WTC11 (cell line): ENCODE measurements at regions not wholly inside any gene's neighbourhood (a gene's known extent, or its start where the extent isn't known, plus 50 kb on each side); places are given as distances from the start of the nearest gene placed in this dataset.

Experiments
- ATAC-seq: fragments of 200-7000 bp; cut with Tn5 transposase; 2 replicates; pipeline ENCODE4 v1.10.0; 2021; ENCODE audit warnings: mild to moderate bottlenecking, moderate library complexity
- CTCF ChIA-PET: fragments of 300-600 bp; sonication (Branson Sonifier 250); formaldehyde crosslinking; loops from one replicate; lab custom pipeline; 2021; ENCODE audit warnings: antibody characterized with exemption; lab: Charles Lee
- POLR2A ChIA-PET: fragments of 350-600 bp; sonication (Branson Sonifier 250); formaldehyde crosslinking; loops from one replicate; lab custom pipeline; 2021; ENCODE audit warnings: antibody characterized with exemption; lab: Charles Lee
- DNase-seq: peaks from one replicate; pipeline ENCODE4 v3.0.0; 2021; ENCODE audit warnings: low spot score
- H3K27ac Mint-ChIP-seq: 2 replicates; pipeline ENCODE4 v1.8.0; 2021; ENCODE audit warnings: mixed read lengths
- H3K27me3 Mint-ChIP-seq: 2 replicates; pipeline ENCODE4 v1.8.0; 2021; ENCODE audit warnings: low read depth, mild to moderate bottlenecking, moderate library complexity, mixed read lengths
- H3K36me3 Mint-ChIP-seq: 2 replicates; pipeline ENCODE4 v1.8.0; 2021; ENCODE audit warnings: mixed read lengths
- H3K4me1 Mint-ChIP-seq: 2 replicates; pipeline ENCODE4 v1.8.0; 2022; ENCODE audit warnings: mixed read lengths
- H3K4me3 Mint-ChIP-seq: 2 replicates; pipeline ENCODE4 v1.8.0; 2021; ENCODE audit warnings: mild to moderate bottlenecking, moderate library complexity, mixed read lengths
- H3K9me3 Mint-ChIP-seq: 2 replicates; pipeline ENCODE4 v1.8.0; 2021; ENCODE audit warnings: mixed read lengths
- ESRRA ChIP-seq: sonication (generic); formaldehyde crosslinking; IDR thresholded peaks from 2 replicates; pipeline ENCODE4 v1.8.1; 2022; ENCODE audit warnings: mild to moderate bottlenecking, missing genetic modification reagents, borderline replicate concordance
- GRHL2 ChIP-seq: fragments of 250-450 bp; sonication (Bioruptor Pico); IDR thresholded peaks from 2 replicates; pipeline ENCODE4 v1.8.0; 2022; ENCODE audit warnings: mild to moderate bottlenecking, moderate library complexity; ENCODE audit not compliant: insufficient replicate concordance, severe bottlenecking
- GTF2I ChIP-seq: fragments of 250-450 bp; sonication (Bioruptor Pico); conservative IDR thresholded peaks from 2 replicates; pipeline ENCODE4 v1.4.0; 2021; ENCODE audit warnings: mild to moderate bottlenecking
- IRF2 ChIP-seq: sonication (generic); formaldehyde crosslinking; IDR thresholded peaks from 2 replicates; pipeline ENCODE4 v1.8.0; 2022; ENCODE audit warnings: low read depth, missing genetic modification reagents, borderline replicate concordance
- JAZF1 ChIP-seq: fragments of 250-450 bp; sonication (Bioruptor Pico); IDR thresholded peaks from 2 replicates; pipeline ENCODE4 v1.9.0; 2021; ENCODE audit warnings: moderate library complexity, mild to moderate bottlenecking, inconsistent platforms
- SMAD3 ChIP-seq: sonication (generic); formaldehyde crosslinking; IDR thresholded peaks from 2 replicates; pipeline ENCODE4 v1.8.0; 2022; ENCODE audit warnings: missing genetic modification reagents, mild to moderate bottlenecking, borderline replicate concordance
- TEAD1 ChIP-seq: sonication (generic); formaldehyde crosslinking; IDR thresholded peaks from 2 replicates; pipeline ENCODE4 v1.8.0; 2022; ENCODE audit warnings: mild to moderate bottlenecking, missing genetic modification reagents
- USF1 ChIP-seq: sonication (generic); formaldehyde crosslinking; IDR thresholded peaks from 2 replicates; pipeline ENCODE4 v1.8.0; 2022; ENCODE audit warnings: mild to moderate bottlenecking, missing genetic modification reagents
- ZNF121 ChIP-seq: sonication (generic); formaldehyde crosslinking; IDR thresholded peaks from 2 replicates; pipeline ENCODE4 v1.8.0; 2023; ENCODE audit warnings: missing genetic modification reagents
- ZNF416 ChIP-seq: fragments of 250-450 bp; sonication (Bioruptor Pico); IDR thresholded peaks from 2 replicates; pipeline ENCODE4 v1.9.0; 2021; ENCODE audit warnings: mild to moderate bottlenecking, inconsistent platforms
- TF ChIP-seq, protein P1 (sequence below): sonication (generic); formaldehyde crosslinking; IDR thresholded peaks from 2 replicates; pipeline ENCODE4 v1.8.0; 2022; ENCODE audit warnings: mild to moderate bottlenecking, missing genetic modification reagents
- TF ChIP-seq, protein P2 (sequence below): sonication (generic); formaldehyde crosslinking; IDR thresholded peaks from 2 replicates; pipeline ENCODE4 v1.8.1; 2023; ENCODE audit warnings: mild to moderate bottlenecking, missing genetic modification reagents, borderline replicate concordance
- TF ChIP-seq, protein P3 (sequence below): sonication (generic); formaldehyde crosslinking; IDR thresholded peaks from 2 replicates; pipeline ENCODE4 v1.8.0; 2023; ENCODE audit warnings: mild to moderate bottlenecking, missing genetic modification reagents
- TF ChIP-seq, protein P4 (sequence below): sonication (generic); formaldehyde crosslinking; IDR thresholded peaks from 2 replicates; pipeline ENCODE4 v1.8.1; 2023; ENCODE audit warnings: mild to moderate bottlenecking, missing genetic modification reagents

GRCh38 chr1:166527752-166528151 is 311.5 kb upstream of the POGK start (continued):
- TF ChIP-seq, protein P1, sequence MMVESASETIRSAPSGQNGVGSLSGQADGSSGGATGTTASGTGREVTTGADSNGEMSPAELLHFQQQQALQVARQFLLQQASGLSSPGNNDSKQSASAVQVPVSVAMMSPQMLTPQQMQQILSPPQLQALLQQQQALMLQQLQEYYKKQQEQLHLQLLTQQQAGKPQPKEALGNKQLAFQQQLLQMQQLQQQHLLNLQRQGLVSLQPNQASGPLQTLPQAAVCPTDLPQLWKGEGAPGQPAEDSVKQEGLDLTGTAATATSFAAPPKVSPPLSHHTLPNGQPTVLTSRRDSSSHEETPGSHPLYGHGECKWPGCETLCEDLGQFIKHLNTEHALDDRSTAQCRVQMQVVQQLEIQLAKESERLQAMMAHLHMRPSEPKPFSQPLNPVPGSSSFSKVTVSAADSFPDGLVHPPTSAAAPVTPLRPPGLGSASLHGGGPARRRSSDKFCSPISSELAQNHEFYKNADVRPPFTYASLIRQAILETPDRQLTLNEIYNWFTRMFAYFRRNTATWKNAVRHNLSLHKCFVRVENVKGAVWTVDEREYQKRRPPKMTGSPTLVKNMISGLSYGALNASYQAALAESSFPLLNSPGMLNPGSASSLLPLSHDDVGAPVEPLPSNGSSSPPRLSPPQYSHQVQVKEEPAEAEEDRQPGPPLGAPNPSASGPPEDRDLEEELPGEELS (CRISPR knock-in tag), result no peak
- TF ChIP-seq GTF2I (no peak), ESRRA (CRISPR knock-in tag) (no peak), GRHL2 (no peak), SMAD3 (CRISPR knock-in tag) (no peak), JAZF1 (CRISPR knock-in tag) (no peak)

DNA sequence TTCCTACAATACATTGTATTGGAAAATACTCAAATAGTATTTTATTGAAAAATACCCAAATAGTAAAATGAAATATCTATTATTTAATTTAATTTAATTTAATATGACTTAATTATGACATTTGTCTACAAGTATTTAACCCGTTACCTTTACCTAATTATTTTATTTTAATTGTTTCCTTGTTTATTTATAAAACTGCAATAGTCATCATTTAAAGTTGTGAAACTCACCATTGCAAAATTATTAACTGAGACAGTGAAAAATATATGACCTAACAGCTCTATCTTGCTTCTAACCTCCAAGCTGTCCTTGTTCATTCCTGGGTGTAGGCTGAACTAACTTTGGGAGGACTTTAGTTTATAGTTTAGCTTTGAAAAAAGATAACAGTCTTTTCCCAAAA is 300.6 kb upstream of the POGK start:
- Mint-ChIP-seq H3K27me3 (no peaks in the 10 kb centered on the region), H3K27ac (no peak overlapping the region), H3K36me3 (peaks cover 50% of the 10 kb centered on the region), H3K4me1 (no peaks in the 10 kb centered on the region), H3K4me3 (no peak overlapping the region), H3K9me3 (peaks cover 78% of the 10 kb centered on the region)
- ChIA-PET CTCF (no interaction called here), POLR2A (no interaction called here)
- no peak for DNase-seq
- TF ChIP-seq, protein P2, sequence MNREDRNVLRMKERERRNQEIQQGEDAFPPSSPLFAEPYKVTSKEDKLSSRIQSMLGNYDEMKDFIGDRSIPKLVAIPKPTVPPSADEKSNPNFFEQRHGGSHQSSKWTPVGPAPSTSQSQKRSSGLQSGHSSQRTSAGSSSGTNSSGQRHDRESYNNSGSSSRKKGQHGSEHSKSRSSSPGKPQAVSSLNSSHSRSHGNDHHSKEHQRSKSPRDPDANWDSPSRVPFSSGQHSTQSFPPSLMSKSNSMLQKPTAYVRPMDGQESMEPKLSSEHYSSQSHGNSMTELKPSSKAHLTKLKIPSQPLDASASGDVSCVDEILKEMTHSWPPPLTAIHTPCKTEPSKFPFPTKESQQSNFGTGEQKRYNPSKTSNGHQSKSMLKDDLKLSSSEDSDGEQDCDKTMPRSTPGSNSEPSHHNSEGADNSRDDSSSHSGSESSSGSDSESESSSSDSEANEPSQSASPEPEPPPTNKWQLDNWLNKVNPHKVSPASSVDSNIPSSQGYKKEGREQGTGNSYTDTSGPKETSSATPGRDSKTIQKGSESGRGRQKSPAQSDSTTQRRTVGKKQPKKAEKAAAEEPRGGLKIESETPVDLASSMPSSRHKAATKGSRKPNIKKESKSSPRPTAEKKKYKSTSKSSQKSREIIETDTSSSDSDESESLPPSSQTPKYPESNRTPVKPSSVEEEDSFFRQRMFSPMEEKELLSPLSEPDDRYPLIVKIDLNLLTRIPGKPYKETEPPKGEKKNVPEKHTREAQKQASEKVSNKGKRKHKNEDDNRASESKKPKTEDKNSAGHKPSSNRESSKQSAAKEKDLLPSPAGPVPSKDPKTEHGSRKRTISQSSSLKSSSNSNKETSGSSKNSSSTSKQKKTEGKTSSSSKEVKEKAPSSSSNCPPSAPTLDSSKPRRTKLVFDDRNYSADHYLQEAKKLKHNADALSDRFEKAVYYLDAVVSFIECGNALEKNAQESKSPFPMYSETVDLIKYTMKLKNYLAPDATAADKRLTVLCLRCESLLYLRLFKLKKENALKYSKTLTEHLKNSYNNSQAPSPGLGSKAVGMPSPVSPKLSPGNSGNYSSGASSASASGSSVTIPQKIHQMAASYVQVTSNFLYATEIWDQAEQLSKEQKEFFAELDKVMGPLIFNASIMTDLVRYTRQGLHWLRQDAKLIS (CRISPR knock-in tag), result no peak
- TF ChIP-seq IRF2 (CRISPR knock-in tag), result no peak
- no peak for TF ChIP-seq ZNF121 (CRISPR knock-in tag)
- no peak for TF ChIP-seq USF1 (CRISPR knock-in tag)
- no peak for TF ChIP-seq GTF2I
- TF ChIP-seq, protein P3, sequence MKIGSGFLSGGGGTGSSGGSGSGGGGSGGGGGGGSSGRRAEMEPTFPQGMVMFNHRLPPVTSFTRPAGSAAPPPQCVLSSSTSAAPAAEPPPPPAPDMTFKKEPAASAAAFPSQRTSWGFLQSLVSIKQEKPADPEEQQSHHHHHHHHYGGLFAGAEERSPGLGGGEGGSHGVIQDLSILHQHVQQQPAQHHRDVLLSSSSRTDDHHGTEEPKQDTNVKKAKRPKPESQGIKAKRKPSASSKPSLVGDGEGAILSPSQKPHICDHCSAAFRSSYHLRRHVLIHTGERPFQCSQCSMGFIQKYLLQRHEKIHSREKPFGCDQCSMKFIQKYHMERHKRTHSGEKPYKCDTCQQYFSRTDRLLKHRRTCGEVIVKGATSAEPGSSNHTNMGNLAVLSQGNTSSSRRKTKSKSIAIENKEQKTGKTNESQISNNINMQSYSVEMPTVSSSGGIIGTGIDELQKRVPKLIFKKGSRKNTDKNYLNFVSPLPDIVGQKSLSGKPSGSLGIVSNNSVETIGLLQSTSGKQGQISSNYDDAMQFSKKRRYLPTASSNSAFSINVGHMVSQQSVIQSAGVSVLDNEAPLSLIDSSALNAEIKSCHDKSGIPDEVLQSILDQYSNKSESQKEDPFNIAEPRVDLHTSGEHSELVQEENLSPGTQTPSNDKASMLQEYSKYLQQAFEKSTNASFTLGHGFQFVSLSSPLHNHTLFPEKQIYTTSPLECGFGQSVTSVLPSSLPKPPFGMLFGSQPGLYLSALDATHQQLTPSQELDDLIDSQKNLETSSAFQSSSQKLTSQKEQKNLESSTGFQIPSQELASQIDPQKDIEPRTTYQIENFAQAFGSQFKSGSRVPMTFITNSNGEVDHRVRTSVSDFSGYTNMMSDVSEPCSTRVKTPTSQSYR, result no peak
- TF ChIP-seq ZNF416 (CRISPR knock-in tag), result no peak
- TF ChIP-seq, protein P4, sequence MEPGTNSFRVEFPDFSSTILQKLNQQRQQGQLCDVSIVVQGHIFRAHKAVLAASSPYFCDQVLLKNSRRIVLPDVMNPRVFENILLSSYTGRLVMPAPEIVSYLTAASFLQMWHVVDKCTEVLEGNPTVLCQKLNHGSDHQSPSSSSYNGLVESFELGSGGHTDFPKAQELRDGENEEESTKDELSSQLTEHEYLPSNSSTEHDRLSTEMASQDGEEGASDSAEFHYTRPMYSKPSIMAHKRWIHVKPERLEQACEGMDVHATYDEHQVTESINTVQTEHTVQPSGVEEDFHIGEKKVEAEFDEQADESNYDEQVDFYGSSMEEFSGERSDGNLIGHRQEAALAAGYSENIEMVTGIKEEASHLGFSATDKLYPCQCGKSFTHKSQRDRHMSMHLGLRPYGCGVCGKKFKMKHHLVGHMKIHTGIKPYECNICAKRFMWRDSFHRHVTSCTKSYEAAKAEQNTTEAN (CRISPR knock-in tag), result no peak
- TF ChIP-seq TEAD1 (CRISPR knock-in tag), result no peak
- TF ChIP-seq, all 79 proteins: peak for 0
- ATAC-seq, result no peak
